GM21619 (cell line): ENCODE measurements at regions not wholly inside any gene's neighbourhood (a gene's known extent, or its start where the extent isn't known, plus 50 kb on each side); places are given as distances from the start of the nearest gene placed in this dataset.

ENCODE experiments used
- ATAC-seq: cut with Tn5 transposase; IDR thresholded peaks from one replicate; pipeline ENCODE4 v1.9.1; 2021; ENCODE audit not compliant: unreplicated experiment

- no peak for ATAC-seq
Measured at GRCh38 chr9:29198861-29199260, 1625.6 kb upstream of the C9orf72 start.

- no peak for ATAC-seq
Measured at GRCh38 chr9:29199975-29200374, 1626.7 kb upstream of the C9orf72 start.

GRCh38 chr9:29200650-29201049, 1627.4 kb upstream of the C9orf72 start:
- no peak for ATAC-seq

GRCh38 chr9:29203244-29203930, 1630.1 kb upstream of the C9orf72 start:
- ATAC-seq: no peak

DNA sequence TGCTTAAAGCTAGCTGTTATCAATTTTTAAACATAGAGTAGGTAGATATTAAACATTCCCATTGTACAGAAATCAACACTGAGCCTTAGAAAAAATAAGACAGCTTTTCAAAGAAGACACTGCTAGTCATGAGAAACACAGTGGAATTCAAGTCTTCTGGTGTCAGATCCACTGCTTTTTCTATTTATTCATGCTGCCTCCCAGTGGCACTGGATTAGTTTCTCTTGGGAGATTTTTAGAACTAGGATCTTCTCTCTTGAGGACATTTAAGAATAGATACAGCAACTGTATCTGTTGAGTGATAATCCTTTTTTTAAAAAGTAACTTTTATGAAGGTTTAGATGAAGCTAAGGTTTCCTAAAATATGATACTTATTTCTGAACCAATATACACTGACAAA, 1635.4 kb upstream of the C9orf72 start:
- no peak for ATAC-seq

- no peak for ATAC-seq
Measured at GRCh38 chr9:29209748-29210291, 1636.5 kb upstream of the C9orf72 start.

DNA sequence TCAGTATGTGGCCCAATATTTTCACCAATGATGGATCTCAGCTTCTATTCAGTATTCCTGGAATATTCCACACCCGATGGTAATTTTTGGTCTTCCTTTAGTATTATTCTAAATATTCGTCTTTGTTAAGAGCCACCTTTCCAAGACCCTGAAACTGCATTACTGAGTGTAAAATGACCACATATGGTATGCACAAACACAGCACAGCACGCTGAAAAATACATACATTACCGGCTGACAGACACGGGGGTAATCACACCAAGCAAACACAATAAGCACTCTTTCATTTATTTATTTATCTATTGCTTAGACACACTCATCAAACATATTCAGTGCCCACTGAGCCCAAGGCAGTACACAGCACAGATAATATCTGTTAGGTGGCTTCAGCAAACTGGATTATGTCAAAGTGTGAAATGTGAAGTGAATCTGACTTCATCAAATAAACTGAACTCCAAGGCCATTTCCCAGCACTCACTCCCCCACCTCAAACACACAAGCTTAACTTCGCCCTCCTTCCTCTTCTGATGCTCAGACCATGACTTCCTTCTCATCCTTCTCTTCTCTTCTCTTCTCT, 1637.8 kb upstream of the C9orf72 start:
- no peak for ATAC-seq

GRCh38 chr9:29211580-29212396, 1638.5 kb upstream of the C9orf72 start:
- ATAC-seq: peak; percentile 90

DNA sequence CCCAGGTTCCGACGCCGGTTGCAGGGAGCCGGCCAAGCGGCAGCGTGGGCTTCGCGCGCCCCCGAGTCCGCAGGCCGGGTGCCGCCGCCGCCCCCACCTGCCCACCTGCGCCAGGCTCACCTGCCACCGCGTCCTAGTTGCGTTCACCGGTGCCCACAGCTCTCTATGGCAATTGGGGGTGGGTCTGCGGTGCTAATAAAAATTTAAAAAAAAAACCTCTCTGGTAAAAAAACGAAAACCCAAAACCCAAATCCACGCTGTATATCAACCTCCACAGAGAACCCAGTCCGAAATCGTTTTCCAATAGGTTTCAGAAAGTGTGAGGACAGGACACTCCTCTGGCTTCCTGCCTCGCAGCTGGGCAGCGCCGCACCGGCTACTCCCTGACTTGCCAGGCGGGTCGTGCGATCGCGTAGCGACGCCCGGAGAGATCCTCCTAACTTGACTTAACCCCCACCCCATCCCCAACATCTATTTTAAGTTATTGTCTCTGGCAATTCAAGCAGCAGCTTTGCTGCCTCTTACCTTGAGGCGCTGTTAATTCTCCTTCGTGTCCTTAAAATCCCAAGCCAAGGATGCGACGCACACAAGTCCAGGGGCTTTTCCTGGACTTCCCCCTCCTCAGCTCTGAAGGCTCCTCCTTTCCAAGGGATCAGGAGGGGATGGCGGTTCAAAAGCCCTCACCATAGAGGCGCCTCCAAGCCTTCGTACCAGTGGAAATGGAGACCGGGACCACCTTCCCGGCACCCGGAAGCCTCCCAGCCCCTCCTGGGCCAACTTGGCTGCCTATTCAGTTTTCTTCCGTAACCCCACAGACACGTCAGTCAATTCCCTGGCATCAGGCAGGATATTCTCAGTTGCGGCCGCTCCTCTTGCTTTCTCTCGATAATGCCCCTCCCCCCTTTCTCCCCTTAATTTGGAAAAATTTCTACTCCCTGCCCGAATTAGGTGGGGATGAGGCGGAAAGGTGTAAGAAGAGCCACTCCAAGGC, 1639.4 kb upstream of the C9orf72 start:
- ATAC-seq: no peak

DNA sequence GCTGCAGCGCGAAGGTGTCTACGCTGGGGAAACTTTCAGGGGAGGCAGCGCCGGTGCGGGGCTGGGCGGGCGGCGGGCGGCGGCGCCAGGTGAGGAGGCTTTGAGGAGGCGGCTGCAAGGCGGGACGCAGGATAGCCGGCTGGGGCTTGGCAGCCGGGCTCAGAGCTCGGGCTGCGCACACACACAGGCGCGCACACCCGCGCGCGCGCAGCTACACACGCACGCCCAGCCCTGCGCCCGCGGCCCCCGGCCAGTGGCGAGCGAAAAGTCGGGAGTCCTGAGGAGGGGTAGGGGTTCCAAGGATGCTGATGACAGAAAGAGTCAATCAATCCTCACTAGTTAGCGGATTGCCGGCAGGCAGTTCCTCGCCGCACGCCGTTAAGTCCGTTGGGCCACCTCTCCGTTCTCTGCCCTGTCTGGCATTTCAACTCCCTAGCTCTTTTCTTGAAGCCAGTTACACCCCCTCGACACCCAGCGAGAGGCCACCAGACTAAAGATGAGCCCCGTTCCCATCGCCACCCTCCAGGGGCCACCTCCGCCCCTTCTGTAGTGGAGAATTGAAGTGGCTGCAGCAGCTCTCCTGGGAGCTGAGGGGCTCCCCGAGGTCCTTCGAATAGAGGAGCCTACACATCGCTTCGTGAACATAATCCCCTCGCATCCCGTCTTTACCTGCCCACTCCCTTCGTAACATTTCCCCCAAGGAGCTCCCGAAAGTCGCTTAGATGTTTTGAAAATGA, 1640.3 kb upstream of the C9orf72 start, which contains the start of gene LINGO2:
TSS of gene LINGO2 (minus strand) at position 185 of the 737 bp plus-strand sequence.
- no peak for ATAC-seq

DNA sequence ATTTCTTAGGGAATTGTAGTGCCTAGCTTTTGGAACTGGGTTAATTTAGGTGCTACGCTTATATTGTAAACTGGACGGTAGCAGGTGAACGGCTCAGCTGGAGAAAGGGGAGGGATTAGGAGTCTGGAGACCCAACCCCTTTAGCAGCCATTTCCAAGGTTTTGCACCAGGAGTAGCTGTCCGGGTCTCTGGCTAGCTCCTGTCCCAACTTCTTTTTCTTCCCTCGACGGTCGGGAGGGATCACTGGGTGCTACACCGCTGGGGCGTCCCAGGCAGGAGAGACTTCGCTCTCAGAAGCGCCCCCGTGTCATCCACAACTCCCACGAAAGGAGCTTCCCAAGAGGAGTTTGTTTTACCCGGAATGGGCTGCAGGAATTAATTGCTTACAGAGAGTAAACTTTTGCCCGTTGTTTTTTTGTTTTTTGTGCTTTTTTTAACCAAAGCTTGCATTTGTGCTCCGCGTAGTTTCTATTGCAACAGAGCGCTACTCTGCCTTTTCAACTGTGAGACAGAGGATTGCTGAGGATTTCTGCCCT, 1640.9 kb upstream of the C9orf72 start:
- no peak for ATAC-seq

DNA sequence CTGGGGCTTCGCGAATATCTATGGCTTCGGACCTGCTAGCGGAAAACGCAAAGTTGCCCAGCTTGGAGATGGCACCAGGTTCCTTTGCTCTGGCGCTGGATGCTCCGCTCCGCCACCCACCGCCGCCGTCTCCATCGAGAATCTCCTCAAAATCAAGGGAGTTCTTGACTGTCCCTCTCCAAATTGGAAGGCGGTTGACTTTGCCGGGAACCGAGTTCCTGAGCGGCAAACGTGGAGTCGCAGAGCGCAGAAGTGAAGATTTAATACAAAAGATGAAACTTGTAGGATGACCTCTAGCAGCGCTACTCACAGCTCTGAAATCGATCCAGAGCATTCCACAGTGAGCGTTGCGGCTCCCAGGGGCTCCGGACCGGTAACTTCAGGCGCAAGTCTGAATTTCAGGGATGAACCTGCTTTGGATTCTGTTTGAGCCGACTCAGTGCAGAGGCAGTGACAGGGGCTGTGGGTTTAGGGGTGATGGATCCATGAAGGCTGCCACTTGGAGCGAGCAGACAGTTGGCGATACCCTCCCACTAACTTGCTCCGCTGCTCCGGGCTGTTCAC, 1641.5 kb upstream of the C9orf72 start:
- no peak for ATAC-seq

GRCh38 chr9:29217966-29218365, 1644.7 kb upstream of the C9orf72 start:
- no peak for ATAC-seq

- no peak for ATAC-seq
Measured at GRCh38 chr9:29220596-29221251, 1647.4 kb upstream of the C9orf72 start.

DNA sequence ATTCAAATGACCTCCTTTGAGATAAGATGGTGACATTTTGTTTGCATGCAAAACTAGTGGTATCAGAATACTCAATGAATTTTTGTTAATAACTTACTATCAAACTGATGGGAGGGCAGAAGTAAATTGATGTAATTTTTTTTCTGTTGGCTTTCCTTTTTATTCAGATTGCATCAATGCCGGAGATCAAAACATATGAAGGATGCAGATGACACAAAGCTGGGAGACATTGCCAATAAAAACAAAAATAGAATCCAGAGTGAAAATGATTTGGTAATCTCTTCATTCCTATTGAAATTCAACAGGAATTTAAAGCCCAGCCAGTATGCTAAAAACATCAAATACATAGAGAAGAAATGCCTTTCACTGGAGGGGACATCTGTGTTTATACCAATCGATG, 1655.3 kb upstream of the C9orf72 start:
- no peak for ATAC-seq

GRCh38 chr9:29230931-29231330, 1657.7 kb upstream of the C9orf72 start:
- ATAC-seq: no peak

- no peak for ATAC-seq
Measured at GRCh38 chr9:29233193-29233592, 1659.9 kb upstream of the C9orf72 start.

GRCh38 chr9:29241320-29241719, 1668.0 kb upstream of the C9orf72 start:
- no peak for ATAC-seq

GRCh38 chr9:29245351-29245750, 1672.1 kb upstream of the C9orf72 start:
- ATAC-seq: no peak
